ENCODE measurements at regions not wholly inside any gene's neighbourhood (a gene's known extent, or its start where the extent isn't known, plus 50 kb on each side); places are given as distances from the start of the nearest gene placed in this dataset.
"Not testable (repeated sequence)": the region's sequence is repeated elsewhere in the genome, so short reads cannot be mapped to it uniquely, and the experiment has no call there.

DNA sequence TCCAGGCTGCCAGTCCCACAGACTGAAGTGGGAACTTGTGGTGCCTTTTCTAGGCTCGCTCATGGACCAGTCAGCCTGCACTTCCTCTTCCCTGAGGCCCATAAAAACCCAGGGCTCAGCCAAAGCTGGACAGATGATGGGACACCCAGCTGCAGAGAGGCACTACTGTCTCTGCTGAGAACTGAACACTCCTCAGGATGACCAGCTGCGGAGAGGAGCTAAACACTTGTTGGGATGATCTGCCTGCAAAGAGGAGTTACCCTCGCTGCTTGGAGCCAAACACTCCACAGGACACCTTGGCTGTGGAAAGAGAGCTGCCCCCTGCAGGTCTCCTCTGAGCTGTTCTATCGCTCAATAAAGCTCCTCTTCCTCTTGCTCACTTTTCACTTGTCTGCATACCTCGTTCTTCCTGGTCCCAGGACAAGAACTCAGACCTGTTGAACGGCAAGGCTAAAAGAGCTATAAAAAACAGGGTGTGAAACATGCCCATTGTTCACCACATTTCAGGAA is 465.5 kb downstream of the GUCY1A2 start:
- peak; percentile 78 for DNase-seq (ENCODE audit: low spot score)

DNA sequence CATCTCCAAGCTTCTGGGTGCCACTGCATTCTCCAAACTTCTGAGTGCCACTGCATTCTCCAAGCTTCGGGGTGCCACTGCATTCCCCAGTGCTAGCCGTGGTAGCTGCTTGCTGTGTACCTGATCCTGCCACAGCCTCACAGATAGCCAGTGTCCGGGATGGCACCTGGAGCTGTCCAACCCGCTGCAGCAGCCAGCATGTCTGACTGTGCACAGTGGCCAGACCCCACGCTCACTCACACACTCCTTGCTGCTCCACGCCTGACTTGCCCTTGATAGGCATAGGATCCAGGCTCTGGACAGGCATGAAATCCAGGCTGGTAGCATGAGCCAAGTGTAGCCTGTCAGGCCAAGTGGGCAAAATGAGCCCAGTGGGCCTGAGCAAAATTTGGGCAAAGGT is 465.0 kb downstream of the GUCY1A2 start:
- no peak for DNase-seq (ENCODE audit: low spot score)

DNA sequence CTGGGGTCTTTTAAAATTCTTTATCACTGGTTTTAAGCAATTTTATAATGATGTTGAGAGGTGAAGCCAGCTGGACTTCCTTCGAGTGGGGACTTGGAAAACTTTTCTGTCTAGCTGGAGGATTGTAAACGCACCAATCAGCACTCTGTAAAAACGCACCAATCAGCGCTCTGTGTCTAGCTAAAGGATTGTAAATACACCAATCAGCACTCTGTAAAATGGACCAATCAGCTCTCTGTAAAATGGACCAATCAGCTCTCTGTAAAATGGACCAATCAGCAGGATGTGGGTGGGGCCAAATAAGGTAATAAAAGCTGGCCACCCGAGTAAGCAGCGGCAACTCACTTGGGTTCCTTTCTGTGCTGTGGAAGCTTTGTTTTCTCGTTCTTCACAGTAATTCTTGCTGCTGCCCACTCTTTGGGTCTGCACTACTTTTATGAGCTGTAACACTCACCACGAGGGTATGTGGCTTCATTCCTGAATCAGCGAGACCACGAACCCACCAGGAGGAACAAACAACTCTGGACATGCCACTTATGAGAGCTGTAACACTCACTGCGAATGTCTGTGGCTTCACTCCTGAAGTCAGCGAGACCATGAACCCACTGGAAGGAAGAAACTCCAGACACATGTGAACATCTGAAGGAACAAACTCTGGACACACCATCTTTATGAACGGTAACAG is 462.6 kb downstream of the GUCY1A2 start:
- DNase-seq (ENCODE audit: low spot score) = not testable (repeated sequence)

DNA sequence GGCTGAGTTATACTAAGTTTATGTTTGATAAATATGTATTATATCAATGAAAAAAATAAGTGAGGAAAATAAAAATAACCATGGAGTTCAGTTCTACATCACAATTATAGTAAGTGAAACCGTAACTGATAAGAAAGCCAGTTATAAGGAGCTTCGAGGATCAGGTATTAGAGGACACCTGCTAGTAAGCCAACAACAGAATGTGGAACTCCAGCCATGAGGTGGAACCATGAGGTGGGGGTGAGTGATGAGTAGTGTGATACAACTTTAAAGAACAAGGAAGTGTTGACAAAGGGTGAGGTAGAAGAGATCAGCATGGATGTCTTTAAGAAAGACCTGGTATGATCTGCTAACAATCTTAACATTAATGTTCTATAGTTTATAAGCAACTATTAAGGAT is 452.9 kb downstream of the GUCY1A2 start:
- no peak for DNase-seq (ENCODE audit: low spot score)

DNA sequence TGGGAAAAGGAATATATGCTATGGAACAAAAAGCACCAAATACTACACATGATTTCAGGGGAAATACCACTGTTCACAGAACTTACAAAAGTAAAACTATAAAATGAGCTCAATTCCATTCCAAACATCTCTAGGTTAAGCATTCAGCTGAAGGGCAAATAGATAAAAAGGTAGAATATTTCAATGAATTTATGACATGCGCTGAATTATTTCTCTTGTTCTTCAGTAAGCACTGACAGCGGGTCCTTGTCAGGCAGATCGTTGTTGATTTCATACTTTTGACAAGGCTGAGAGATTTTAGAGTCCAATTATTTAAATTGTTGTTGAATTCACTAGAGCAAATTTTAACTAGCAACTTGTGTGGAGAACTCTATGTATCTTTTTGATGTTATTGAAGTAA is 449.6 kb downstream of the GUCY1A2 start:
- no peak for DNase-seq (ENCODE audit: low spot score)

DNA sequence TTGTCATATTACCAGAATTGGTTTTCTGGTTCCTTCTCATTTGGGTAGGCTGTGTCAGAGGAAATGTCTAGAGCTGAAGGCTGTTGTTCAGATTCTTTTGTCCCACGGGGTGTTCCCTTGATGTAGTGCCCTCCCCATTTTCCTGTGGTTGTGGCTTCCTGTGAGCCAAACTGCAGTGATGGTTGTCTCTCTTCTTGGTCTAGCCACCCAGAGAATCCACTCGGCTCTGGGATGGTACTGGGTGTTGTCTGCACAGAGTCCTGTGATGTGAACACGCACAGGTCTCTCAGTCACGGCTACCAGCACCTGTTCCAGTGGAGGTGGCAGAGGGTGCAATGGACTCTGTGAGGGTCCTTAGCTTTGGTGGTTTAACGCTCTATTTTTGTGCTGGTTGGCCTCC is 440.9 kb downstream of the GUCY1A2 start:
- not testable (repeated sequence) for DNase-seq (ENCODE audit: low spot score)

DNA sequence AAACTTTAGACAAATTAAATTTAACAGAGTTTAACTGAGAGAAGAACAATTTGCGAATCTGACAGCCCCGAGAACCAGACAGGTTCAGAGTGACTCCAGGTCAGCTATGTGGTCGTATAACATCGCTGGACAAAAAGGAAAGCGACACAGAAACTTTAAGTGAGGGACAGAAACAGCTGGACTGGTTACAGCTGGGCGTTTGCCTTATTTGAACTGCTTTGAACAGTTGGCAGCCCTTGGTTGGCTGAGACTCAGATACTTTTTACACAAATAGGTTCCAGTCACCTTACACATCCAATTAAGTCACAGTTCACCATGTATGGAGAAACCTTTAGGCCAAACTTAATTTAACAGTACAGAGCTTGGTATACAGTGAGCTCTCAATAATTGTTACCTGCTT is 436.9 kb downstream of the GUCY1A2 start:
- no peak for DNase-seq (ENCODE audit: low spot score)

DNA sequence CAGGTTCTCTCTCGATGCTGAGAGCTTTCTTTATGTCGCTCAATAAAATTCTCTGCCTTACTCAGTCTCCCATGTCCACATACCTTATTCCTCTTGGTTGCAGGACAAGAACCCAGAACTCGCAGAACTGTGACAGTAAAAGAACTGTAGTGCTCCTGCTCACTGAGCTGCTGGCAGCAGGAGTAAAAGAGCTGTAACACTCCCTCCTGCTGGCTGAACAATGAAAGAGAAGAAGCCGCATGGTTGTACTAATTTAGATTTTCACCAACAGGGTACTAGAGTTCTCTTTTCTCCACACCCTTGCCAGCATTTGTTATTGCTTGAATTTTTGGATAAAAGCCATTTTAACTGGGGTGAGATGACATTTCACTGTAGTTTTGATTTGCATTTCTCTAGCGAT is 433.2 kb downstream of the GUCY1A2 start:
- no peak for DNase-seq (ENCODE audit: low spot score)

DNA sequence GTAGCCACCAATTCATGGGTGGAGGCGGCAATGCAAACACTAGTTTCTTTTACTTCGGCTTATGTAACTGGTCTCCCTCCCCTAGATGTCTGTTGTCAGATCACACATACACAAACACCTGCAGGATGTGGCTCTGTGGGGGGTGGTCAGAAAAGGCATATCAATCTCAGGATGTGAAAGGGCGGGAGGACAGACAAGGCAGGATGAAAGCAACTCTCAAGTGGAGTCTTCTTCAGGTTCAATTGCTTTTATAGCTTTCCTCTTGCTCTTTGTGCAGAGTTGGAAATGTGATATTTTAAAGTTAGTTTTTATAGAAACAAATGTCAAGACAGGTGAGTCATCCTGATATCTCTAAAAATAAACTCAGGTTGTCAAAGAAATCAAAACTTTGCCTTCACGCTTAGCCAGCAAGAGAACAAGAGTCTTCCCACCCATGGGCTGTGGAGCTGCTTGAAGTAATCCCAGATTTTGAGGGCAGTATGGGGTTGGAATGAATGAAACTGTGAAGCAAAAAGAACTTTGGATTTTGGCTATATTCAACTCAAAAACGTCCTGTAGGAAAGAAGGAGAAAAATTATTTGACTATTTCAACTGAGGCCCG is 423.4 kb downstream of the GUCY1A2 start:
- DNase-seq (ENCODE audit: low spot score) = no peak

DNA sequence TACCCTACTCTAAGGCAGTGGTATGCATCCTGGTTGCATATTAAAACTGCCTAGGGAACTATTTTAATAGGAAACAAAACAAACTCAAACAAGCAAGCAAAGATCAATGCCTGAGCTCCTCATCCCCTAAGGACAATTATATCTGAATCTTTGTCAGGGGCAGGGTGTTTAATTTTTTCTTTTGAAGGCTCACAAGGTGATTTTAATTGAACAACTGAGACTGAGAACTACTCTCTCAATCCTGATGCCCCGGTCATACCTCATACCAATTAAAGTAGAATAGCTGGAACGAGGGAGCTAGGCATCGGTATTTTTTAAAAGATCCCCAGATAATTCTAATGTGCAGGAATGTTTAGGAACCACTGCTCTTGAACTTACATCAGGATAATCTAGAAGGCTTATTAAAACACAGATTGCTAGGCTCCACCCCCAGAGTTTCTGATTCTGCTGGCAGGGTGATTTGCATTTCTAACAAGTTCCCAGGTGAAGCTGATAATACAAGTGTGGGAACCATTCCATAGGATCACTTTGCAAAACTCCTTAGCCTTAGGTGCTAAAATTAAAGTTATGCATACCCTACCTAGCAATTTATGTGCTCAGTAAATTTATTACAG is 416.5 kb downstream of the GUCY1A2 start:
- no peak for DNase-seq (ENCODE audit: low spot score)

DNA sequence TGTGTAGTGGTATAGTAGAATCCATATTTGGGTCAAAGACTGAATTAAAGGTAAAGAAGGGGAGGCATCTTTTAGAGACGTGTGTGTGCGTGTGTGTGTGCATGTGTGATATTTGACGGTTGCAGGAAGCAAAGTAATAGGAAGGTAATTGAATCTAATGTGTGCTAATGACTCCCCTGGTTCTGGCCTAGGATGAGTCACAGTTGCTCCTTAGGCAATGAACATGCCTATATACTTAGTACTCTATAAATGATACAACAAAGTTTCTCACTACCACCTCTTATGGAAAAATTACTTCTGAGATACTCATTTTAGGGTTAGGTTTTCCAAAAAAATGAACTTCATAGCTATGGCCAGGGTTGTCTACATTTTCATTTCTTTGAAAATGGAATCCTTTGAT is 409.6 kb downstream of the GUCY1A2 start:
- no peak for DNase-seq (ENCODE audit: low spot score)

DNA sequence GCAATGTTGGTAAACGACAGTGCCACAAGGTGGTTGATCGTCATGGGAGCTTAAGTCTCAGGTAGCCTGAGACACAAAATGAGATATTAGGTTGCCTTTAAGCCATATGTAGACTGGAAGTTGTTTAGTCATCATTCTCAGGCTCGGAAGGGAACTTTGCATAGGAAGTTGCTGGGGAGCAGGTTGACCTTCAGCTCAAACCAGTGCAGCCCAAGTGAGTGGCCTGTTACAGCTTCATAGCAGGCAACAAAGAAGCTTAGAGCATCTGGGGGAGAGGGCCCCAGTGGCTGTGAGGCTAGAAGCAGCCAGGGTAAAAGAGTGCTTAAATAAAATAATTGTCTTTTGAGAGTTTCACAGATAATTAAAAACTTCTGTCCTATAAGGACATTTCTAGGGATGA is 404.0 kb downstream of the GUCY1A2 start:
- no peak for DNase-seq (ENCODE audit: low spot score)

DNA sequence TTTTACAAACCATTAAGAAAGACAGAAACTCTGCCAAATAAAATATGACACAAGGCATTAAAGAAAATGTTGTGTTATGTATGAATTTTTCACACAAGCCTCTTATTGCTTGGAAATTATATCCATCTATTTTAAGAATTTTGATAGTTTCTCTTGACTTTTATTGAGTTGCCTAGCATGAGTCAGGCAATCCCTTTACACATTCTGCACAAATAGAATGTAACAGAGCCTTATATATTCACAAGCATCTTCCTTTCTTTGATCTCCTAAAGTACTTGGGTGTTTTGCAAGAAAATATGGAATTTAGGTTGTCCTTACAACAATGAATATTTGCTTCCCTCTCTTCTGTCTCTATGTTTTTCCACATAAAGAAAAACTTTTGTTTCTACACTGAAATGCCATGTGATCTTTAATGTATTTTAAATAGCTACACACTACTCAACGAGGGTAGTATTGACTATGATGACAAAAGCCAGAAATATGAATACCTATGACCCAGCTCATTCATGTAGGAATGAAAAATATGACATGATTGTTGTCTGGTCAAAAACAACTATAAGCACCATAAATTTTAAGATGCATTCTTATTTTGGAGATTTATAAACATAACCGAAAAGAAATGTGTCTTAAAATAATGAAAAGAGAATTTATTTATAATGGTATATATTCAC is 398.8 kb downstream of the GUCY1A2 start:
- no peak for DNase-seq (ENCODE audit: low spot score)

DNA sequence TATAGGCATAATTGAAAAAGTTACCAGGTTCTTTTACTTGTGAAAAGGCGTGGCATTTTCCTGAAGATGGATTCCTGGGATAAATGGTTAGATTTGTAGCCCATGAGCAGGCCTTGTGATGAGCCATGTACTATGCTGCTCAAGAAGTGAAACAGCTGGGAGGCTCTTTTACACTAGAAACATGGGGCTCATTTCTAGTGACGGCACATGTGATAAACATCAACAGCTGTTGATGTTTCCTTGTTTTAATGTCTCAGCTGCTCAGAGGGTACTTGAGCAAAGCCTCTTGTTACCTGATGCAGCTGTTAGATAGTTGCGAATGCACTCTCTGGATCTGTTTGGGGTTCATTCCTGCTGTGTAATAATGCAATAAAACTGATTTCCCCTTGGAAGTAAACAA is 396.8 kb downstream of the GUCY1A2 start:
- DNase-seq (ENCODE audit: low spot score) = no peak
